GF-D8 (cell line): ENCODE measurements at regions not wholly inside any gene's neighbourhood (a gene's known extent, or its start where the extent isn't known, plus 50 kb on each side); places are given as distances from the start of the nearest gene placed in this dataset.
"Not testable (repeated sequence)": the region's sequence is repeated elsewhere in the genome, so short reads cannot be mapped to it uniquely, and the experiment has no call there.

Experiments
- DNase-seq: peaks from one replicate; lab custom pipeline; 2025; lab: John Stamatoyannopoulos, UW

DNA sequence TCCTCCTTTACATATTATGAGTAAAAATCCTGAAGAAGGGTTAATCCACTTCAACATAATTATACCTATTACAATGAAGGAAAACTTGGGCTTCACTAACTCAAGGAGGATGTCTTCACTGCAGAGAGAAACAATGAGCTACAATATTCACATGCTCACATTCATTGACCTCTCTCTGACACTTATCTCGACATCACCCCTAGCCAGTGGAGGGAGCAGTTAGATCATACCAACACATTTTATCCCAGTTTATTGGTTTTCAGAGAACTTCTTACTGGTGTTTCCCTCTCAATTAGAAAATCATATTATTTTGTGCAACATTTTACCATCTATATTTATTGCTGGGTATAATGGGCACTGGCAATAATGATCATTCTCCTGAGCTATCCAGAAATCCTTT lies 646.5 kb downstream of the TENT5A start:
- no peak for DNase-seq

- no peak for DNase-seq
Measured at GRCh38 chr6:81098109-81098814, 654.2 kb downstream of the TENT5A start.

DNA sequence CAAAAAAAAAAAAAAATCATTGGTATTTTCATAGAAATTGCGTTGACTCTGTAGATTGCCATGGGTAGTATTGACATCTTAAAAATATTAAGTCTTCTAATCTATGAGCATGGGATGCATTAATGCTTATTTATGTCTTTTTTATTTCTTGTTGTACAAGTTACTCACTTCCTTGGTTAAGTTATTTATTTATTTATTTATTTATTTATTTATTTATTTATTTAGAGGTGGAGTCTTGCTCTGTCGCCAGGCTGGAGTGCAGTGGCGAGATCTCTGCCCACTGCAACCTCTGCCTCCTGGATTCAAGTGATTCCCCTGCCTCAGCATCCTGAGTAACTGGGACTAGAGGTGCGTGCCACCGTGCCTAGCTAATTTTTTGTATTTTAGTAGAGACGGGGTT lies 656.0 kb downstream of the TENT5A start:
- not testable (repeated sequence) for DNase-seq

DNA sequence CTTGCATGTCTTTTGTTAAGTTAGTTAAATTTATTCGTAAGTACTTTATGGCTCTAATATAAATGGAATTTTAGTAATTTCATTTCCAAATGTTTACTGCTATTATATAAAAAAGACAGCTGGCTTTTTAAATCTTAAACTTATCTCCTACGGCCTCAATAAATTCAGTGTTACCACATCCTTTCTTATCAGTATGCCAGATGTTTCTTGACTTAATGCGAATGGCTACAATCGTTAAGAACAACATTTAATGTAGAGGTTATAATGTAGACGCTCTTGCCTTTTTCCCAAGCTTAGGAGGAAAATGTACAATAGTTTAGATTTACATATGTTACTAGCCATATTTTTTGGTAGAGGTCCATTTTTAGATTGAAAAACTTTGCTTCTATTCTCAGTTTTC lies 659.4 kb downstream of the TENT5A start:
- no peak for DNase-seq

DNA sequence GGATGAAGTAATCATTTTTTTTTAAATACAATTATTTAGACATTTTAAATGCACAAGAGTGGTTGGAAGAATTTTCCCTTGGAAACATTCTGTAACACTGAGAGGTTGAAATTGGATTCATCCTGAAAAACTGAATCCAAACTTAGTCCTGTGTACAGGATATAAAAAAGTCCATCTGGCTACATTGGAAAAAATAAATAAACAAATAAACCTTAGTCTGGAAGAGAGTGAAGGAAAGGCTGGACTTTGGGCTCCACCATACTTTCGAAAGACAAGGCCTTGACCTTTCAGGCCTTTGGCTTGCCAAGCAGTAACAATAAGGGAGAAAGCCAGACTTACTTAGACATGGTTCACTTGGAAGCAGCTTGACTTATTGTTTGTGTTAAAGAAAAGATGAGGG lies 664.3 kb downstream of the TENT5A start:
- no peak for DNase-seq

GRCh38 chr6:81086991-81087390 lies 665.5 kb downstream of the TENT5A start:
- no peak for DNase-seq

DNA sequence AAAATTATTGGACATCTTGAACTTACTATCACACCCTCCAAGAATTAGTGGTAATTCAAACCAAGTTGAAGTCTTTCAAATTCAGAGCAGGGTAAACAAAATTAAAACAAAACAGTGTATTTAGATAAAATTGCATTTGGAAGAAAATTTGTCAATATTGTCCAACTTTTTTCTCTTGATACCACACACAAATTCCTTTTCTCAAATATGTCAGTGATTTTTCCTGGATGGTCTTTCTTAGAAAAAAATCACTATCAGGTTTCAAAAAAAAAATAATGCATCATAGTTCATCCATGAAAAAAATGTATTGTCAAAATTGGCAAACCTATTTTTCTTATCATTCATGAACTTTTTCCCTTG lies 667.1 kb downstream of the TENT5A start:
- no peak for DNase-seq

DNA sequence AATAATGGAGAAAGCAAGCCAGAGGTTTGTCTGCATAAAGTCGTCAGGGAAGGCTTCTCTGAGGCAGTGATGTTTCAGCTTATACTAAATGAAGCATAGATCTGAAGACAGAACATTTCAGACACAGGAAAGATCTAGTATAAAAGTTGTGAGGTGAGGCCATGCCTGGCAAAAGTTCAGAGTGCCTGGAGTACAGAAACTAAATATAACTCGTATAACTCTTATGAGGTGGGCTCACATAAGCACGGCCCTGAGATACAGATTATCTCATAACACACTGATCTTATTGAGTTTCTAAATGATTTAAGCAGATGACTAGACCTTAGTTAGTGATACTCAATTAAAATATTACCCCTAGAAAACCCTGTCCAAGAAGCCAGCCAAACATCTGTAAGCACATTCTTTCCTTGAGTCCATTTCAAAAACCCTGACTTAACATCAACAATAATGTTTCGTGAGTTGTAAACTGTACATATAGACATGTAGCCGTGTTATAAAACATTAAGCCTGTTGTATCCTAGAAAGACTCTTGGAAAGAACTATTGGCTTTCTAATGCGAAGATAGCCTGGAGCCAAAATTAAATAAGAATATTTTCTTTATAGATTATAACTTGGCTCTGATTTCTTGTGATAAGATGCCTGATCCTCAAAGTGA lies 667.6 kb downstream of the TENT5A start:
- no peak for DNase-seq

DNA sequence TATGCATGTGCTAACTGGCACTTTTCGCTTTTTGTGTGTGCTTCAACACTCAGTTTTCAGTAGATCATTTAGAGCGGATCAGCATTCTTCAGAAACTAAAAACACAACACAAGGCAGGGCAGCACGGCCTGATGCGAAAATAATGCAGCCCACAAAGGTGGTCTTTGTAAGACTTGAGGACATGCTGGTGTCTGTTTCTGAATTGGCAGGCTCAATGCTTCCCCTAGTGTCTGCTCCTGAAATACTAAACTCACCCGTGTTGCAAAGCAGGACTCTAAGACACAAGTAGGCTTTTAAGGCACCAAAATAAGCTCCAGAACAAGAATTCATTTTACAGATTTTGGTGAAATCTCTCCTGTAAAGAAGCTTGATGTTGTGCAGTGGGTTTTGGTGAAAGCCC lies 676.5 kb downstream of the TENT5A start:
- DNase-seq, result no peak

DNA sequence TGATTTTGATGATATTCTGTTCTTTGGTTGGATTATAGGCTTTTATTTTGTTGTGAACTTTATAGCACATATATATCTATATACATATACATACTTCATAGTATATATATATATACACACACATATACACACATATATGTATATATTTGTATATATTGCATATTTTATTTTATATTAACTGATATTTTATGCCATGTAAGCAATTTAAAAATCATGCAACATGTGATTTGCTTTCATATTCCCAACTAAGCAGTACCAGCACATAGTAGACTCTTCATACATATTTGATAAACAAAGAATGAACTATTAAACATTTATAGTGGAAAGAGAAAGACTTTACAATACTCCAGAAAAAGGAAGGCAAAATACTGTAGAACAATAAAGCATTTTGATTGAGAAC lies 679.2 kb downstream of the TENT5A start:
- DNase-seq, result no peak

GRCh38 chr6:81071121-81071520 lies 681.4 kb downstream of the TENT5A start:
- DNase-seq, result no peak

GRCh38 chr6:81067057-81067456 lies 685.4 kb downstream of the TENT5A start:
- no peak for DNase-seq

- no peak for DNase-seq
Measured at GRCh38 chr6:81063891-81064290, 688.6 kb downstream of the TENT5A start.

DNA sequence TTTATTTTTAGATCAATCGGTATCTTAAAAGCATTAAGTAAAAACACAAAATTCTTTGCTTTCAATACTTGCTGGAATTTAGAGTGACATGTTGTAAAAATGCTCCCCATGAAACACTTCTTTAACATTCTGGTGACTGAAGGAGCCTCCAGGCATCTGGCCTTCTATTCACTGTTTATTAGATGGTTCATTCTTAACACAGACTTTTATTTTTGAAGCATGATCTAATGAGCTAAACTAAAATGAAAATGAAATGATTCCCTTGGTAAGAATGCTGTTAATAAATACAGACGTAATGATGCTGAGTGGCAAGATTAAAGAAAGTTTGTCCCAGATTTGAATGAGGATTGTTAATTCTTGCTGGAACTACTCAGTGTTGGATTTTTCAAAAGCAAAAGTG lies 698.4 kb downstream of the TENT5A start:
- DNase-seq, result no peak

DNA sequence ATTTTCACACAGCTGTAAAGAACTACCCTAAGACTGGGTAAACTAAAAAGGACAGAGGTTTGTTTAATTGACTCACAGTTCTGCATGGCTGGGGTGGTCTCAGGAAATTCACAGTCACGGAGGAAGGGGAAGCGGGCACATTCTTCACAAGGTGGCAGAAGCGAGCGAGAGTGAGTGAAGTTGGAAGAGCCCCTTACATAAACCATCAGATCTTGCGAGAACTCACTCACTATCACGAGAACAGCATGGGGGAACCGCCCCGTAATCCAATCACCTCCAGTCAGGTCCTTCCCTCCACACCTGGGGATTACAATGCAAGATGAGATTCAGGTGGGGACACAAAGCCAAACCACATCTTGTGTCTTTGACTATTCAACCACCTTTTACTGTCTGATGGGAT lies 700.5 kb downstream of the TENT5A start:
- DNase-seq, result no peak

DNA sequence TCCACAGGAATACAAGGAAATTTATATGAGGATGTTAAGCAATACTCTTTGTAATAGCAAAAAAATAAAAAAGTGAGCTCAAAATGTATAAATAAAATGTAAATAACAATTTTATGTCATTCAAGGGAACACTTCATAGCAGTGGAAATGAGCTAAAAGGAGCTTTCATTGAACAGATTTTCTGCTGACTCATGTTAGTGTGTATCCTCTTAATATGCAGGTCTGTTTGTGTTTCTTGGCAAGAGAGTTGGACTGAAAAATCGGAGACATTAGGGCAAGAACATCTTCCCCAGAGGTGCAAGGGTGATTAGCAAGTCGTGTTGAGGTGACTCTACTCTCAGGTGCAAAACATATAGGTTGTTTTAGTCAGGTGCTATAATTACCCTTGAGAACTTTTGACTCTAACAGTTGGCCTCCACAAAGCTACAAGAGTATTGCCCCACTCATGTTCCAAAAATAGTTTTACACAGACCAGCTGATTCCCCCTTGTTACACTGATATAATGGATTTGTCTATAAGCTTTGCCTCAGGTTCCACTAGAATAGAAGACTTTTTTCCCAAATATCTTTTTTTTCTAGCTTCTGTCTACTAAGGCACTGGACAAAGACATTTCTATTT lies 702.9 kb downstream of the TENT5A start:
- no peak for DNase-seq

GRCh38 chr6:81031416-81031815 lies 721.1 kb downstream of the TENT5A start:
- DNase-seq, result no peak

- no peak for DNase-seq
Measured at GRCh38 chr6:81026041-81026553, 726.4 kb downstream of the TENT5A start.

GRCh38 chr6:81023709-81024108 lies 728.8 kb downstream of the TENT5A start:
- no peak for DNase-seq

DNA sequence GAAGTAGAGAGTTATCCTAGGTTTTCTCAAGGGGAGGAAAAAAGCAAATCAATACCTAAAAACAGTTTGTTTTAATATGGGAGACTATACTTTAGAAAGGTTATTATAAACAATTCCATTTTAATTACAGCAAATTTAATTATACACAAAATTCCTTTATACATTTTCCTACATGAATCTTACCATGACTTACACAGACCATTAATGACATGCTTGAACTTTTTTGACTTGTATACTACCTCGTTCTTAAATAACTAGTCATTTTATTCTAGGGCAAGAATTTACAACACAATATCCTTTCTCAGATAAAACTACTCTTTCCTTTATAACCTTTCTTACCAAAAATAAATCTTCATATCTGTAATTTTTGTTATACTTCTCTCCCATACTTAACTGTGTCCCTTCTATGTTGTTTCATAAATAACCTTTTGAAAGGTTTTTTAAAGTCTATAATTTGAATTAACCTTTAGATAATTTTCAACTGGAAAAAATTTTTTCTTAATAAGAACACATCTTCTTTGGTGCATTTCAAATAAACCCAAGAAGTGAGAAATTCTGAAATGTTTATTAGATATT lies 729.4 kb downstream of the TENT5A start:
- no peak for DNase-seq

DNA sequence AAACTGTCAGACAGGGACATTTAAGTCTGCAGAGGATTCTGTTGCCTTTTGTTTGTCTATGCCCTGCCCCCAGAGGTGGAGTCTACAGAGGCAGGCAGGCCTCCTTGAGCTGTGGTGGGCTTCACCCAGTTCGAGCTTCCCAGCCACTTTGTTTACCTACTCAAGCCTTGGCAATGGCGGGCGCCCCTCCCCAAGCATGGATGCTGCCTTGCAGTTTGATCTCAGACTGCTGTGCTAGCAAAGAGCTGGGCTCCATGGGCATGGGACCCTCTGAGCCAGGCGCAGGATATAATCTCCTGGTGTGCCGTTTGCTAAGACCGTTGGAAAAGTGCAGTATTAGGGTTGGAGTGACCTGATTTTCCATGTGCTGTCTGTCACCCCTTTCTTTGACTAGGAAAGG lies 734.9 kb downstream of the TENT5A start:
- DNase-seq, result not testable (repeated sequence)

DNA sequence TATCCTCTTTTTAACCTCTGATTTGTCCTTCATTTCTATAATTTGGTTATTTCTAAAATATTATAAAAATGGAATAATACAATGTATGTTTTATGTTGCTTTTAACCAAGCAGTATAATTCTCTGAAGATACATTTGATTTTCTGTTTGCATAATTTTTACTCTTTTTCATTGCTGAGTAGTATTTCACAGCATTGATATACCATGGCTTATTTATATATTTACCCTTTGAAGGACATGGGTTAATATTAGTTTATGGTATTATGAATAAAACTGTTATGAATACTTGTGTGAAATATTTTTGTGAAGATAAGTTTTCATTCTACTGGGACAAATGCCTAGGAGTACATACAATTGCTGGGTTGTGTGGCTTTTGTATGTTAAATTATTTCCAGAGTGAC lies 748.6 kb downstream of the TENT5A start:
- DNase-seq, result no peak

GRCh38 chr6:81003156-81003555 lies 749.3 kb downstream of the TENT5A start:
- no peak for DNase-seq
